MM.1S (cell line): ENCODE measurements at regions not wholly inside any gene's neighbourhood (a gene's known extent, or its start where the extent isn't known, plus 50 kb on each side); places are given as distances from the start of the nearest gene placed in this dataset.
"Not testable (repeated sequence)": the region's sequence is repeated elsewhere in the genome, so short reads cannot be mapped to it uniquely, and the experiment has no call there.

Experiments used
- DNase-seq: peaks from one replicate; pipeline ENCODE4 v3.0.0-alpha.2; 2015
- H2AFZ ChIP-seq: fragments of 300-600 bp; sonication (generic); 2 replicates; pipeline ENCODE4 v1.6.0; 2016; ENCODE audit warnings: antibody characterized with exemption, low read length
- H3F3A ChIP-seq: fragments of 300-600 bp; sonication (generic); 2 replicates; pipeline ENCODE4 v1.6.1; 2016; ENCODE audit warnings: mild to moderate bottlenecking, antibody characterized with exemption, low read length, moderate library complexity, mixed read lengths; ENCODE audit not compliant: insufficient read depth
- H3K27ac ChIP-seq: fragments of 300-600 bp; sonication (generic); 2 replicates; pipeline ENCODE4 v1.5.1; 2016; ENCODE audit warnings: mild to moderate bottlenecking, low read length
- H3K27me3 ChIP-seq: fragments of 300-600 bp; sonication (generic); replicated peaks from 2 replicates; pipeline ENCODE4 v1.6.0; 2016; ENCODE audit warnings: low read length; ENCODE audit not compliant: insufficient read depth
- H3K36me3 ChIP-seq: fragments of 300-600 bp; sonication (generic); replicated peaks from 2 replicates; pipeline ENCODE4 v1.6.1; 2016; ENCODE audit warnings: mild to moderate bottlenecking, low read length, mixed read lengths; ENCODE audit not compliant: insufficient read depth
- H3K4me1 ChIP-seq: fragments of 300-600 bp; sonication (generic); 2 replicates; pipeline ENCODE4 v1.6.1; 2016; ENCODE audit warnings: low read length, mixed read lengths
- H3K4me2 ChIP-seq: fragments of 300-600 bp; sonication (generic); 2 replicates; pipeline ENCODE4 v1.6.0; 2016; ENCODE audit warnings: low read depth, low read length
- H3K4me3 ChIP-seq: fragments of 300-600 bp; sonication (generic); 2 replicates; pipeline ENCODE4 v1.5.1; 2016; ENCODE audit warnings: low read length, mixed read lengths
- H3K79me2 ChIP-seq: fragments of 300-600 bp; sonication (generic); 2 replicates; pipeline ENCODE4 v1.6.1; 2016; ENCODE audit warnings: mixed run types, low read length, mixed read lengths
- H3K9ac ChIP-seq: fragments of 300-600 bp; sonication (generic); 2 replicates; pipeline ENCODE4 v1.6.1; 2016; ENCODE audit warnings: low read length, mixed read lengths
- H3K9me2 ChIP-seq: fragments of 300-600 bp; sonication (generic); replicated peaks from 2 replicates; pipeline ENCODE4 v1.6.1; 2016; ENCODE audit warnings: mild to moderate bottlenecking, low read length, mixed read lengths; ENCODE audit not compliant: insufficient read depth
- H3K9me3 ChIP-seq: fragments of 300-600 bp; sonication (generic); replicated peaks from 2 replicates; pipeline ENCODE4 v1.6.1; 2016; ENCODE audit warnings: mild to moderate bottlenecking, low read length, mixed read lengths; ENCODE audit not compliant: insufficient read depth
- H4K20me1 ChIP-seq: fragments of 300-600 bp; sonication (generic); 2 replicates; pipeline ENCODE4 v1.6.1; 2016; ENCODE audit warnings: mild to moderate bottlenecking, low read length, moderate library complexity, mixed read lengths; ENCODE audit not compliant: insufficient read depth
- CTCF ChIP-seq: fragments of 300-600 bp; sonication (generic); IDR thresholded peaks from 2 replicates; pipeline ENCODE4 v1.5.1; 2016; ENCODE audit warnings: antibody characterized with exemption, low read length, mixed read lengths
- EZH2 ChIP-seq: fragments of 300-600 bp; sonication (generic); optimal IDR thresholded peaks from 2 replicates; pipeline ENCODE3; 2017; ENCODE audit warnings: low read depth, mild to moderate bottlenecking, antibody characterized with exemption, low read length, mixed read lengths
- EZH2phosphoT487 ChIP-seq: fragments of 300-600 bp; sonication (generic); IDR thresholded peaks from 2 replicates; pipeline ENCODE4 v1.6.1; 2018; ENCODE audit warnings: antibody characterized with exemption, low read length

GRCh38 chr12:131468206-131468605 lies 242.7 kb upstream of the SFSWAP start:
- H2AFZ ChIP-seq: no peak overlapping the region
- no peak overlapping the region for H3K4me2 ChIP-seq
- H3K9me2 ChIP-seq: no peaks in the 10 kb centered on the region
- no peak for TF ChIP-seq CTCF
- no peak for TF ChIP-seq EZH2phosphoT487
- no peak for TF ChIP-seq EZH2
- H3K27ac ChIP-seq: no peak overlapping the region
- H3F3A ChIP-seq: no peaks in the 10 kb centered on the region
- no peaks in the 10 kb centered on the region for H4K20me1 ChIP-seq
- H3K4me3 ChIP-seq: no peak overlapping the region
- no peak overlapping the region for H3K9ac ChIP-seq
- H3K79me2 ChIP-seq: no peaks in the 10 kb centered on the region
- H3K36me3 ChIP-seq: no peaks in the 10 kb centered on the region
- H3K27me3 ChIP-seq: no peaks in the 10 kb centered on the region
- no peak for DNase-seq
- H3K4me1 ChIP-seq: no peaks in the 10 kb centered on the region
- no peaks in the 10 kb centered on the region for H3K9me3 ChIP-seq

- H3K36me3 ChIP-seq, H3K9me2 ChIP-seq, H3K9me3 ChIP-seq, H3F3A ChIP-seq, H3K4me1 ChIP-seq, H3K4me3 ChIP-seq, H3K9ac ChIP-seq, H3K4me2 ChIP-seq, H4K20me1 ChIP-seq, H3K27me3 ChIP-seq, H3K79me2 ChIP-seq, H2AFZ ChIP-seq, H3K27ac ChIP-seq, DNase-seq: not testable (repeated sequence)
Observed at GRCh38 chr12:131469945-131470344, 240.9 kb upstream of the SFSWAP start.

- no peak for DNase-seq
- no peaks in the 10 kb centered on the region for H4K20me1 ChIP-seq
- no peak overlapping the region for H2AFZ ChIP-seq
- no peak overlapping the region for H3K4me2 ChIP-seq
- no peaks in the 10 kb centered on the region for H3K9me2 ChIP-seq
- no peak overlapping the region for H3K27ac ChIP-seq
- H3K4me3 ChIP-seq: no peak overlapping the region
- no peaks in the 10 kb centered on the region for H3F3A ChIP-seq
- H3K9ac ChIP-seq: no peak overlapping the region
- no peaks in the 10 kb centered on the region for H3K9me3 ChIP-seq
- H3K36me3 ChIP-seq: no peaks in the 10 kb centered on the region
- H3K79me2 ChIP-seq: no peaks in the 10 kb centered on the region
- H3K27me3 ChIP-seq: no peaks in the 10 kb centered on the region
- TF ChIP-seq CTCF: no peak
- TF ChIP-seq EZH2: no peak
- TF ChIP-seq EZH2phosphoT487: no peak
- H3K4me1 ChIP-seq: no peaks in the 10 kb centered on the region
Observed at GRCh38 chr12:131471271-131471905, 239.5 kb upstream of the SFSWAP start.

- TF ChIP-seq EZH2 (no peak), CTCF (no peak), EZH2phosphoT487 (no peak)
- Histone ChIP-seq H3K9me2 (no peaks in the 10 kb centered on the region), H3F3A (no peaks in the 10 kb centered on the region), H2AFZ (no peak overlapping the region), H4K20me1 (no peaks in the 10 kb centered on the region), H3K36me3 (no peaks in the 10 kb centered on the region), H3K4me3 (no peak overlapping the region), H3K9ac (no peak overlapping the region), H3K27me3 (no peaks in the 10 kb centered on the region), H3K9me3 (no peaks in the 10 kb centered on the region), H3K27ac (no peak overlapping the region), H3K79me2 (no peaks in the 10 kb centered on the region), H3K4me2 (no peak overlapping the region), H3K4me1 (no peaks in the 10 kb centered on the region)
- DNase-seq: no peak
Observed at GRCh38 chr12:131471946-131472732, 238.8 kb upstream of the SFSWAP start.
